Esophagus squamous epithelium (tissue), 5 donors: ENCODE measurements at regions not wholly inside any gene's neighbourhood (a gene's known extent, or its start where the extent isn't known, plus 50 kb on each side); places are given as distances from the start of the nearest gene placed in this dataset.

Source experiments
- DNase-seq: peaks from one replicate; lab custom pipeline; 2025; lab: John Stamatoyannopoulos, UW
- H3K27ac ChIP-seq, 4 donors: fragments of 200-600 bp; sonication (generic); one replicate each; pipeline ENCODE4 v1.5.1; 2016 to 2019; ENCODE audit warnings: mild to moderate bottlenecking in 1 of 4
- H3K27me3 ChIP-seq, 4 donors: fragments of 200-600 bp; sonication (generic); 1 replicate in 3 of 4; 2 replicates in 1 of 4; pipeline versions ENCODE4 v1.5.1 to v1.6.0; 2017 to 2021; ENCODE audit warnings: antibody characterized with exemption in 1 of 4
- H3K36me3 ChIP-seq, 3 donors: fragments of 200-600 bp; sonication (generic); one replicate each; pipeline ENCODE4 v1.5.1; 2016 to 2019
- H3K4me1 ChIP-seq, 3 donors: fragments of 200-600 bp; sonication (generic); one replicate each; pipeline ENCODE4 v1.5.1; 2017 to 2019
- H3K4me3 ChIP-seq, 4 donors: fragments of 200-600 bp; sonication (generic); 1 replicate in 3 of 4; 2 replicates in 1 of 4; pipeline ENCODE4 v1.5.1; 2016 to 2019; ENCODE audit warnings: mild to moderate bottlenecking in 2 of 4, moderate library complexity in 1 of 4
- H3K9me3 ChIP-seq, 3 donors: fragments of 200-600 bp; sonication (generic); one replicate each; pipeline ENCODE4 v1.5.1; 2016 to 2019
- CTCF ChIP-seq, 6 experiments: fragments of 450-650 bp in 4 of 6; fragments of 200-600 bp in 2 of 6; sonication (generic) in 2 of 6; IDR thresholded peaks; one replicate each; pipeline ENCODE4 v1.5.1; 2016 to 2019; ENCODE audit warnings: antibody characterized with exemption in 6 of 6, mild to moderate bottlenecking in 4 of 6, moderate library complexity in 4 of 6
- POLR2A ChIP-seq, 4 donors: fragments of 450-650 bp; IDR thresholded peaks; one replicate each; pipeline ENCODE4 v1.6.1; 2017; ENCODE audit warnings: antibody characterized with exemption in 4 of 4, mild to moderate bottlenecking in 4 of 4, moderate library complexity in 3 of 4
- WGBS, 2 donors: methylation state at CpG; one replicate each; pipeline ENCODE4 v1.1.5; 2018; 5-methylcytosine and 5-hydroxymethylcytosine counted together
- intact Hi-C: fragments of 100-400 bp; cut with DNase I; formaldehyde crosslinking; loops from one replicate; pipeline ENCODE4 v1.15.0; 2022
- donor health status: DM: yes; HTN: yes; CAD: no.

GRCh38 chr6:4296552-4296951, 161.2 kb upstream of the ECI2 start:
- intact Hi-C loops: no loop called here
- H3K4me3 ChIP-seq: no peak overlapping the region
- no peak for DNase-seq
- no peak for TF ChIP-seq POLR2A (IDR thresholded peaks at IDR 0.05)
- TF ChIP-seq CTCF (IDR thresholded peaks at IDR 0.05): no peak
- H3K9me3 ChIP-seq: no peaks in the 10 kb centered on the region
- 70 to 76% methylated on average over 3 of the region's 3 CpGs for WGBS, 2 donors
- H3K27ac ChIP-seq: no peak overlapping the region
- peaks cover 5 to 33% (median 8%) of the 10 kb centered on the region in 3 donors for H3K4me1 ChIP-seq
- no peaks in the 10 kb centered on the region for H3K36me3 ChIP-seq
- no peaks in the 10 kb centered on the region for H3K27me3 ChIP-seq

DNA sequence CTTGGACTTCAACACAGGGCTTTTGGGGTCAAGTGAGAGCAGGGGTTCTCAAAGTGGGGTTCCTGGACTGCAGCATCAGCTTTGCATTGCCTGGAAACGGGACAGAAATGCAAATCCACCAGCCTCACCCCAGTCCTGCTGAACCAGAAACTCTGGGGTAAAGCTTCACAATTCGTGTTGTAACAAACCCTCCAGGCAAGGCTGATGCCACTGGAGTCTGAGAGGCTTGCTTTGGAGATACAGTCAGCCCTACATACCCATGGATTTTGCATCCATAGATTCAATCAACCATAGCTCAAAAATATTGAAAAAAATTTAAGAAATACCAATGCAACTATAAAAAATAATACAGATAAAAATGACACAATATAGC, 160.4 kb upstream of the ECI2 start:
- Histone ChIP-seq H3K4me1 (peaks cover 5 to 35% (median 8%) of the 10 kb centered on the region in 3 donors), H3K27ac (no peak overlapping the region), H3K36me3 (no peaks in the 10 kb centered on the region), H3K4me3 (no peak overlapping the region), H3K27me3 (no peaks in the 10 kb centered on the region), H3K9me3 (no peaks in the 10 kb centered on the region)
- intact Hi-C loops: no loop called here
- TF ChIP-seq POLR2A (IDR thresholded peaks at IDR 0.05): no peak
- TF ChIP-seq CTCF (IDR thresholded peaks at IDR 0.05): no peak
- 24 to 50% methylated on average over 2 of the region's 2 CpGs for WGBS, 2 donors
- no peak for DNase-seq

GRCh38 chr6:4295058-4295782, 159.8 kb upstream of the ECI2 start:
- WGBS, 2 donors: 74 to 92% methylated on average over 5 to 8 of the region's 10 CpGs
- TF ChIP-seq POLR2A (IDR thresholded peaks at IDR 0.05) (no peak), CTCF (IDR thresholded peaks at IDR 0.05) (no peak)
- Histone ChIP-seq H3K4me1 (peaks cover 5 to 35% (median 8%) of the 10 kb centered on the region in 3 donors), H3K4me3 (no peak overlapping the region), H3K9me3 (no peaks in the 10 kb centered on the region), H3K27me3 (no peaks in the 10 kb centered on the region), H3K27ac (no peak overlapping the region), H3K36me3 (no peaks in the 10 kb centered on the region)
- intact Hi-C loops: no loop called here
- DNase-seq: no peak

DNA sequence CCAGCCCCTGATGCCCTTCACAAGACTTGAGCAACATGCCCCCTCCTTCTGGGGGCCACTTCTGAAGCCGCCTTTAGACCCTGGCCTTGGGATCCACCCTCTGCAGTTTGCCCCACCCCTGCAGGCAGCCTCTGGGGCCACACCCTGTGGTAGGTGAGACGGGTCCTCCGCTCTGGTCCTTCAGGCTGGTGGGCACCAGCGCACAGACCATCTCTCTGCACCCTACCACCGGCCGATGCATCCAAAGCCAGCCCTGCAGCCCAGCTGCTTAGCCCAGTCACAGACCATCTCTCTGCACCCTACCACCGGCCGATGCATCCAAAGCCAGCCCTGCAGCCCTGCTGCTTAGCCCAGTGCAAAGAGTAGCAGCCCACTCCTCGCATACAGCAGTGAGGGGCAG, 159.3 kb upstream of the ECI2 start:
- no peaks in the 10 kb centered on the region for H3K9me3 ChIP-seq
- TF ChIP-seq CTCF (IDR thresholded peaks at IDR 0.05) (no peak), POLR2A (IDR thresholded peaks at IDR 0.05) (no peak)
- 84 to 90% methylated on average over 5 to 6 of the region's 9 CpGs for WGBS, 2 donors
- DNase-seq: no peak
- no peaks in the 10 kb centered on the region for H3K36me3 ChIP-seq
- no peak overlapping the region for H3K27ac ChIP-seq
- intact Hi-C loops: no loop called here
- H3K4me1 ChIP-seq: peaks cover 5 to 35% (median 8%) of the 10 kb centered on the region in 3 donors
- no peaks in the 10 kb centered on the region for H3K27me3 ChIP-seq
- H3K4me3 ChIP-seq: no peak overlapping the region

DNA sequence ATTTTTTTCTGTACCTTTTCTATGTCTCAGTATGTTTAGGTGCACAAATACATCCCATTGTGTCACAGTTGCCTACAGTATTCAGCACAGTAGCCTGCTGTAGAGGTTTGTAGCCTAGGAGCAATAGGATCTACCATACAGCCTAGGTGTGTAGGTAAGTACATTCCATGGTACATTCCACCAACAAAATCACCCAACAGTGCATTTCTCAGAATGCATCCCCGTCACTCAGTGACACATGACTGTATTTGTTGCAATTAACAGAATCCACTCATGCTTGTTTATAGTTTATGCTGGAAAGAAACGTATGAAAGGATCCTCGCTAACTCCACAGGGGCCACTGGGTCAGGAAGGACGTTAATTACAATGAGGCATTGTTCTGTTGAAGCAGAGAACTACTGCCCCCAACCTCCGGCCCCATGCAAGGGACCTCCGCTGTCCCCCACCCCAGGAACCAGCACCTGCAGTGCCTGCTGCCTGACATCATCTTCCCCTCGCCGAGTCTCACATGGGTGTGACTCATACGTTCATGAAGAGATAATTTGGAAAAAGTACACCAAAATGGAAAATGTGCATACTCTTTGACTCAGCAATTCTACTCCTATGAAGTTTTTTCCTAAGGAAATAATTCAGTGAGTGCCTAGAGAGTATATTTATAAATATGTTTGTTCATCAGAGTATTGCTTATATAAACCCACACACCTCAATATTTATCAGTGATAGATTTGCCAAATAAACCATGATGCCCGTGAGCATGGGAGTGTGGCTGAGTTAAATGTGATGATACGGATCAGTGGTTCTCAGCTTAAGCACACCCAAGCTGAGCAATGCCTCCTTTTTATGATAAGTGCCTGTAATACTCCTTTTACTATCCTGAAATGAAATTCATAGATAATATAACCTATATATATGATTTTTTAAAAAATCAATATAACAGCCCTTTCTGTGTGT, 156.4 kb upstream of the ECI2 start:
- Histone ChIP-seq H3K9me3 (no peaks in the 10 kb centered on the region), H3K27ac (no peak overlapping the region), H3K4me1 (peaks cover 5 to 34% (median 8%) of the 10 kb centered on the region in 3 donors), H3K4me3 (no peak overlapping the region), H3K36me3 (no peaks in the 10 kb centered on the region), H3K27me3 (no peaks in the 10 kb centered on the region)
- no peak for DNase-seq
- no peak for TF ChIP-seq POLR2A (IDR thresholded peaks at IDR 0.05)
- TF ChIP-seq CTCF (IDR thresholded peaks at IDR 0.05): no peak
- intact Hi-C loops: no loop called here
- WGBS, 2 donors: 51 to 53% methylated on average over 9 to 11 of the region's 11 CpGs
